Osteoblast (primary cell): ENCODE measurements at regions not wholly inside any gene's neighbourhood (a gene's known extent, or its start where the extent isn't known, plus 50 kb on each side); places are given as distances from the start of the nearest gene placed in this dataset.
A peak's percentile ranks its signal among the peaks of the same experiment; 100 is the strongest.
"Not testable (repeated sequence)": the region's sequence is repeated elsewhere in the genome, so short reads cannot be mapped to it uniquely, and the experiment has no call there.

Source experiments
- DNase-seq: peaks from one replicate; pipeline ENCODE4 v3.0.0; 2011; ENCODE audit warnings: low spot score, mixed read lengths; ENCODE audit not compliant: insufficient read length; ENCODE audit errors: missing footprints
- H2AFZ ChIP-seq: 2 replicates; pipeline ENCODE4 v1.6.0; 2011; ENCODE audit warnings: mild to moderate bottlenecking, low read length
- H3K27ac ChIP-seq: 2 replicates; pipeline ENCODE4 v1.5.1; 2011; ENCODE audit warnings: mild to moderate bottlenecking, low read depth, low read length, moderate library complexity
- H3K27me3 ChIP-seq: 2 replicates; pipeline ENCODE4 v1.6.0; 2012; ENCODE audit warnings: mild to moderate bottlenecking, control low read depth, inconsistent platforms, low read length, moderate library complexity; ENCODE audit not compliant: insufficient read depth
- H3K36me3 ChIP-seq: 2 replicates; pipeline ENCODE4 v1.5.1; 2011; ENCODE audit warnings: mild to moderate bottlenecking, low read length, control low read depth, moderate library complexity; ENCODE audit not compliant: insufficient read depth
- H3K4me1 ChIP-seq: 2 replicates; pipeline ENCODE4 v1.5.1; 2011; ENCODE audit warnings: mild to moderate bottlenecking, low read length, control low read depth, moderate library complexity; ENCODE audit not compliant: insufficient read depth
- H3K4me2 ChIP-seq: 2 replicates; pipeline ENCODE4 v1.6.0; 2011; ENCODE audit warnings: mild to moderate bottlenecking, low read length; ENCODE audit not compliant: insufficient read depth
- H3K4me3 ChIP-seq: fragments of 200-600 bp; sonication (generic); 3 replicates; pipeline ENCODE4 v1.5.1; 2012; ENCODE audit warnings: mild to moderate bottlenecking, low read length, inconsistent platforms; ENCODE audit not compliant: insufficient read depth
- H3K79me2 ChIP-seq: 2 replicates; pipeline ENCODE4 v1.6.0; 2012; ENCODE audit warnings: mild to moderate bottlenecking, low read length, control low read depth, inconsistent platforms; ENCODE audit not compliant: insufficient read depth
- H3K9me3 ChIP-seq: 2 replicates; pipeline ENCODE4 v1.5.1; 2011; ENCODE audit warnings: low read depth, low read length, control low read depth
- H4K20me1 ChIP-seq: 2 replicates; pipeline ENCODE4 v1.6.0; 2012; ENCODE audit warnings: mild to moderate bottlenecking, low read length, control low read depth; ENCODE audit not compliant: insufficient read depth
- CTCF ChIP-seq: IDR thresholded peaks from 2 replicates; pipeline ENCODE4 v1.5.1; 2011; ENCODE audit warnings: mild to moderate bottlenecking, low read depth, low read length, moderate library complexity; ENCODE audit errors: extremely low read depth

GRCh38 chr5:18281947-18282581 lies 647.8 kb downstream of the TAF11L14 start:
- H3K4me3 ChIP-seq = no peak overlapping the region
- peak; percentile 57 for DNase-seq
- no peak overlapping the region for H2AFZ ChIP-seq
- H3K4me2 ChIP-seq = no peak overlapping the region
- no peaks in the 10 kb centered on the region for H3K27me3 ChIP-seq
- H3K9me3 ChIP-seq = no peaks in the 10 kb centered on the region
- no peaks in the 10 kb centered on the region for H3K36me3 ChIP-seq
- no peaks in the 10 kb centered on the region for H4K20me1 ChIP-seq
- no peaks in the 10 kb centered on the region for H3K4me1 ChIP-seq
- H3K79me2 ChIP-seq = no peaks in the 10 kb centered on the region
- no peak overlapping the region for H3K27ac ChIP-seq
- TF ChIP-seq CTCF = peak; percentile 59

DNA sequence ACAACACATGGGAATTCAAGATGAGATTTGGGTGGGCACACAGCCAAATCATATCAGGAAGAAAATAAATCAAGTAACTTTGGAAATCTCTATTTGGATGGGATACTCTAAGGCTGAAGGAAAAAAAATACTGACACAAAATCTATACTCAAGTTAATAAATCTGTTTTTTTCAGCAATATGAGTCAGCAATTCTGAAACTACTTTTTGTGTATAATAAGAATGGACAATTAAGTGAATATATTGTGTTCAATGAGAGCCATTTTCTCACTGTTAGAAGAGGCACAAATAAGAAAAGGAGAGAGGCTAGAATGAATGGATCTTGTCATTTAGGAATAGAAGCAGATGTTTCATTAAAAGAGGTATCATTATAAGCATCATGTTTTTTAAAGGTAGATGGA lies 651.0 kb downstream of the TAF11L14 start:
- Histone ChIP-seq H3K27me3 (no peaks in the 10 kb centered on the region), H2AFZ (no peak overlapping the region), H3K79me2 (no peaks in the 10 kb centered on the region), H3K4me2 (no peak overlapping the region), H3K9me3 (no peaks in the 10 kb centered on the region), H3K36me3 (no peaks in the 10 kb centered on the region), H3K4me1 (no peaks in the 10 kb centered on the region), H3K4me3 (no peak overlapping the region), H4K20me1 (no peaks in the 10 kb centered on the region), H3K27ac (no peak overlapping the region)
- no peak for TF ChIP-seq CTCF
- DNase-seq = no peak

- Histone ChIP-seq H3K27ac (no peak overlapping the region), H3K36me3 (no peaks in the 10 kb centered on the region), H3K4me3 (no peak overlapping the region), H3K27me3 (no peaks in the 10 kb centered on the region), H2AFZ (no peak overlapping the region), H4K20me1 (no peaks in the 10 kb centered on the region), H3K79me2 (no peaks in the 10 kb centered on the region), H3K4me2 (no peak overlapping the region), H3K4me1 (no peaks in the 10 kb centered on the region), H3K9me3 (no peaks in the 10 kb centered on the region)
- no peak for TF ChIP-seq CTCF
- no peak for DNase-seq
Measured at GRCh38 chr5:18292146-18292545, 657.9 kb downstream of the TAF11L14 start.

DNA sequence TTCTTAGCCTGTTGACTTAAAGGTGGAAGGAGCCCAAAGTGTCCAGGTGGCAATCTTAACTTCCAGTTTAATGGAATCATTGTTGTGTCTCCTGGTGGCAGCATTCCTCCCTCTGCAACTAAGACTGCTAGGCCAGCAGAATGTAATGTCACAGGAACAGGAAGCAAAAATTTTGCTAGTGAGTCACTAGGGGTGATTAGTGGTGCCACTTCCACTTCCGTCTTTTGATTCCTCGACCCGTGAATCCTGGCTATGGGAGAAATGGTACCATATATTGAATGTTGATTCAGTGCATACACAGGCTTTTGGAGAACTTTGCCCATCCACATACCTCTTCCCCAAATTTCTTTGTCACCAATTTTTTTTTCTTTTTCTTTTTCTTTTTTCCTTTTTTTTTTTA lies 661.4 kb downstream of the TAF11L14 start:
- not testable (repeated sequence) for H3K27ac ChIP-seq, DNase-seq, H3K9me3 ChIP-seq, H3K4me1 ChIP-seq, H3K4me2 ChIP-seq, H3K36me3 ChIP-seq, H3K27me3 ChIP-seq, H3K4me3 ChIP-seq, H2AFZ ChIP-seq, H4K20me1 ChIP-seq, H3K79me2 ChIP-seq
